Panc1 (cell line): ENCODE measurements at regions not wholly inside any gene's neighbourhood (a gene's known extent, or its start where the extent isn't known, plus 50 kb on each side); places are given as distances from the start of the nearest gene placed in this dataset.

Source experiments
- ATAC-seq: fragments of 200-7000 bp; cut with Tn5 transposase; 2 replicates; pipeline ENCODE4 v1.9.1; 2020; ENCODE audit warnings: mild to moderate bottlenecking, moderate library complexity
- BruUV-seq: library from RNA; stranded (reverse); fragments of 400-500 nt; replicated peaks from 2 replicates; lab custom pipeline; 2021; lab: Mats Ljungman, UMichigan
- CTCF ChIA-PET: fragments of 300-600 bp; sonication (Branson Sonifier 250); formaldehyde crosslinking; loops from one replicate; lab custom pipeline; 2022; ENCODE audit warnings: antibody characterized with exemption; lab: Charles Lee
- POLR2A ChIA-PET: fragments of 300-600 bp; sonication (Branson Sonifier 250); formaldehyde crosslinking; loops from one replicate; lab custom pipeline; 2022; ENCODE audit warnings: antibody characterized with exemption; lab: Charles Lee
- DNase-seq: peaks from one replicate; pipeline ENCODE4 v3.0.0-alpha.2; 2010; ENCODE audit warnings: low read depth, low spot score
- H3K27ac ChIP-seq: 2 replicates; pipeline ENCODE4 v1.5.1; 2011; ENCODE audit warnings: mild to moderate bottlenecking, low read length, inconsistent platforms
- H3K27me3 ChIP-seq: fragments of 200-500 bp; sonication (Bioruptor generic); 2 replicates; pipeline ENCODE4 v1.6.0; 2014; ENCODE audit warnings: low read length, inconsistent platforms; ENCODE audit not compliant: control insufficient read depth, insufficient read depth
- H3K36me3 ChIP-seq: fragments of 200-500 bp; sonication (Bioruptor generic); 2 replicates; pipeline ENCODE4 v1.5.1; 2014; ENCODE audit warnings: inconsistent platforms, mild to moderate bottlenecking, low read length, moderate library complexity; ENCODE audit not compliant: control insufficient read depth, insufficient read depth
- H3K4me1 ChIP-seq: 2 replicates; pipeline ENCODE4 v1.5.1; 2011; ENCODE audit warnings: inconsistent platforms, mild to moderate bottlenecking, low read length, moderate library complexity; ENCODE audit not compliant: control insufficient read depth, insufficient read depth
- H3K4me3 ChIP-seq, 2 experiments: 2 replicates each; pipeline ENCODE4 v1.5.1; 2011 to 2012; ENCODE audit warnings: low read depth in 2 of 2, low read length in 2 of 2, mild to moderate bottlenecking in 2 of 2, inconsistent platforms in 1 of 2, moderate library complexity in 1 of 2
- H3K9me3 ChIP-seq: fragments of 200-500 bp; sonication (Bioruptor generic); 2 replicates; pipeline ENCODE4 v1.5.1; 2014; ENCODE audit warnings: low read depth, mild to moderate bottlenecking, inconsistent platforms, low read length, moderate library complexity; ENCODE audit not compliant: control insufficient read depth, insufficient read depth
- CTCF ChIP-seq: fragments of 450-650 bp; IDR thresholded peaks from 2 replicates; pipeline ENCODE4 v1.5.1; 2017; ENCODE audit warnings: mild to moderate bottlenecking
- POLR2AphosphoS5 ChIP-seq: IDR thresholded peaks from 2 replicates; pipeline ENCODE4 v1.6.1; 2012; ENCODE audit warnings: mild to moderate bottlenecking, low read depth, low read length, moderate library complexity
- REST ChIP-seq, 2 experiments: IDR thresholded peaks; 2 replicates each; pipeline ENCODE4 v1.6.1; 2011 to 2012; ENCODE audit warnings: low read depth in 2 of 2, control low read depth in 1 of 2, low read length in 1 of 2, mild to moderate bottlenecking in 1 of 2, moderate library complexity in 1 of 2; ENCODE audit not compliant: insufficient read depth in 1 of 2
- SIN3A ChIP-seq: IDR thresholded peaks from 2 replicates; pipeline ENCODE4 v1.6.1; 2012; ENCODE audit warnings: low read depth, mild to moderate bottlenecking, low read length, moderate library complexity, borderline replicate concordance; ENCODE audit not compliant: insufficient read depth
- TCF7L2 ChIP-seq: IDR thresholded peaks from 2 replicates; pipeline ENCODE4 v1.6.1; 2011; ENCODE audit warnings: mild to moderate bottlenecking, low read depth, low read length, inconsistent platforms
- in situ Hi-C: cut with HindIII; loops from 2 replicates; pipeline ENCODE4 v1.10.0; 2016; ENCODE audit warnings: low sequenced_read_pairs, low pct_unique_long_range_greater_than_20kb
- intact Hi-C: fragments of 100-400 bp; cut with micrococcal nuclease; formaldehyde crosslinking; loops from one replicate; pipeline ENCODE4 v1.10.0; 2022; ENCODE audit not compliant: unreplicated experiment

GRCh38 chrX:39823424-39823823 is 274.3 kb downstream of the BCOR start:
- ChIA-PET POLR2A (no interaction called here), CTCF (no interaction called here)
- Histone ChIP-seq H3K9me3 (no peaks in the 10 kb centered on the region), H3K27me3 (no peaks in the 10 kb centered on the region), H3K4me3 (no peak overlapping the region), H3K27ac (no peak overlapping the region), H3K36me3 (no peaks in the 10 kb centered on the region), H3K4me1 (no peaks in the 10 kb centered on the region)
- intact Hi-C loops (no loop called here), in situ Hi-C loops (no loop called here)
- DNase-seq = no peak
- no peak for ATAC-seq
- TF ChIP-seq SIN3A = no peak
- TF ChIP-seq POLR2AphosphoS5 = no peak
- TF ChIP-seq CTCF = no peak
- no peak for TF ChIP-seq TCF7L2
- TF ChIP-seq REST (IDR thresholded peaks at IDR 0.05; ENCODE audit: insufficient read depth in 1 of 2, low read depth in 2 of 2, low read length in 1 of 2) = no peak
- BruUV-seq = no TSS peak

- DNase-seq (no peak), ATAC-seq (no peak)
- TF ChIP-seq SIN3A = no peak
- no peak for TF ChIP-seq CTCF
- TF ChIP-seq POLR2AphosphoS5 = no peak
- no peak for TF ChIP-seq REST (IDR thresholded peaks at IDR 0.05; ENCODE audit: insufficient read depth in 1 of 2, low read depth in 2 of 2, low read length in 1 of 2)
- no peak for TF ChIP-seq TCF7L2
- Histone ChIP-seq H3K9me3 (no peaks in the 10 kb centered on the region), H3K27ac (no peak overlapping the region), H3K36me3 (no peaks in the 10 kb centered on the region), H3K27me3 (no peaks in the 10 kb centered on the region), H3K4me1 (no peaks in the 10 kb centered on the region), H3K4me3 (no peak overlapping the region)
- POLR2A ChIA-PET = no interaction called here
- intact Hi-C loops (no loop called here), in situ Hi-C loops (no loop called here)
- CTCF ChIA-PET = no interaction called here
- no TSS peak for BruUV-seq
These were observed 273.9 kb downstream of the BCOR start for GRCh38 chrX:39823854-39824253.
